ENCODE measurements at regions not wholly inside any gene's neighbourhood (a gene's known extent, or its start where the extent isn't known, plus 50 kb on each side); places are given as distances from the start of the nearest gene placed in this dataset.

- POLR2A ChIA-PET, result interaction anchor here (0.5 kb wide), 1 partner anchor 230 kb away, joined by 3 read pairs; no protein-coding TSS in a partner anchor
- no peaks in the 10 kb centered on the region for H3K4me1 ChIP-seq (ENCODE audit: insufficient read depth, low read length, poor library complexity, severe bottlenecking)
- no peaks in the 10 kb centered on the region for H3K9me3 ChIP-seq (ENCODE audit: low read length)
- no peak overlapping the region for H3K4me2 ChIP-seq (ENCODE audit: low read length)
- TF ChIP-seq, protein P1, sequence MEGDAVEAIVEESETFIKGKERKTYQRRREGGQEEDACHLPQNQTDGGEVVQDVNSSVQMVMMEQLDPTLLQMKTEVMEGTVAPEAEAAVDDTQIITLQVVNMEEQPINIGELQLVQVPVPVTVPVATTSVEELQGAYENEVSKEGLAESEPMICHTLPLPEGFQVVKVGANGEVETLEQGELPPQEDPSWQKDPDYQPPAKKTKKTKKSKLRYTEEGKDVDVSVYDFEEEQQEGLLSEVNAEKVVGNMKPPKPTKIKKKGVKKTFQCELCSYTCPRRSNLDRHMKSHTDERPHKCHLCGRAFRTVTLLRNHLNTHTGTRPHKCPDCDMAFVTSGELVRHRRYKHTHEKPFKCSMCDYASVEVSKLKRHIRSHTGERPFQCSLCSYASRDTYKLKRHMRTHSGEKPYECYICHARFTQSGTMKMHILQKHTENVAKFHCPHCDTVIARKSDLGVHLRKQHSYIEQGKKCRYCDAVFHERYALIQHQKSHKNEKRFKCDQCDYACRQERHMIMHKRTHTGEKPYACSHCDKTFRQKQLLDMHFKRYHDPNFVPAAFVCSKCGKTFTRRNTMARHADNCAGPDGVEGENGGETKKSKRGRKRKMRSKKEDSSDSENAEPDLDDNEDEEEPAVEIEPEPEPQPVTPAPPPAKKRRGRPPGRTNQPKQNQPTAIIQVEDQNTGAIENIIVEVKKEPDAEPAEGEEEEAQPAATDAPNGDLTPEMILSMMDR (conservative IDR thresholded peaks at IDR 0.05; ENCODE audit: low read length), result no peak
- TF ChIP-seq EZH2phosphoT487 (IDR thresholded peaks at IDR 0.05; ENCODE audit: borderline replicate concordance, low read depth, low read length), result no peak
- no peak overlapping the region for H2AFZ ChIP-seq (ENCODE audit: low read length)
- intact Hi-C loops (cut with micrococcal nuclease; ENCODE audit: unreplicated experiment), result no loop called here
- no peak overlapping the region for H3K4me3 ChIP-seq (ENCODE audit: low read depth, low read length, poor library complexity, severe bottlenecking)
- H3K36me3 ChIP-seq (ENCODE audit: insufficient read depth, low read length), result no peaks in the 10 kb centered on the region
- H3K27ac ChIP-seq (ENCODE audit: low read depth, low read length, poor library complexity, severe bottlenecking), result no peak overlapping the region
- no peaks in the 10 kb centered on the region for H4K20me1 ChIP-seq (ENCODE audit: insufficient read depth, low read length)
- no peaks in the 10 kb centered on the region for H3K79me2 ChIP-seq (ENCODE audit: insufficient read depth, low read depth, low read length)
- CTCF ChIA-PET (ENCODE audit: unreplicated experiment), result no interaction called here
- no TSS peak for BruUV-seq (replicated peaks)
- DNase-seq (ENCODE audit: low spot score), result no peak
- no peaks in the 10 kb centered on the region for H3K9me2 ChIP-seq (ENCODE audit: insufficient read depth, low read length)
Observed at GRCh38 chr16:5693426-5693825, 595.8 kb upstream of the EEF2KMT start.

GRCh38 chr16:5681966-5682365, 584.4 kb upstream of the EEF2KMT start:
- no peaks in the 10 kb centered on the region for H3K9me2 ChIP-seq (ENCODE audit: insufficient read depth, low read length)
- CTCF ChIA-PET (ENCODE audit: unreplicated experiment), result no interaction called here
- POLR2A ChIA-PET, result no interaction called here
- no TSS peak for BruUV-seq (replicated peaks)
- H2AFZ ChIP-seq (ENCODE audit: low read length), result no peak overlapping the region
- H3K79me2 ChIP-seq (ENCODE audit: insufficient read depth, low read depth, low read length), result no peaks in the 10 kb centered on the region
- TF ChIP-seq, protein P1 (conservative IDR thresholded peaks at IDR 0.05; ENCODE audit: low read length), result no peak
- TF ChIP-seq EZH2phosphoT487 (IDR thresholded peaks at IDR 0.05; ENCODE audit: borderline replicate concordance, low read depth, low read length), result no peak
- H4K20me1 ChIP-seq (ENCODE audit: insufficient read depth, low read length), result no peaks in the 10 kb centered on the region
- H3K36me3 ChIP-seq (ENCODE audit: insufficient read depth, low read length), result no peaks in the 10 kb centered on the region
- H3K4me3 ChIP-seq (ENCODE audit: low read depth, low read length, poor library complexity, severe bottlenecking), result no peak overlapping the region
- intact Hi-C loops (cut with micrococcal nuclease; ENCODE audit: unreplicated experiment), result no loop called here
- H3K27ac ChIP-seq (ENCODE audit: low read depth, low read length, poor library complexity, severe bottlenecking), result no peak overlapping the region
- DNase-seq (ENCODE audit: low spot score), result no peak
- H3K9me3 ChIP-seq (ENCODE audit: low read length), result no peaks in the 10 kb centered on the region
- no peak overlapping the region for H3K4me2 ChIP-seq (ENCODE audit: low read length)
- H3K4me1 ChIP-seq (ENCODE audit: insufficient read depth, low read length, poor library complexity, severe bottlenecking), result no peaks in the 10 kb centered on the region

DNA sequence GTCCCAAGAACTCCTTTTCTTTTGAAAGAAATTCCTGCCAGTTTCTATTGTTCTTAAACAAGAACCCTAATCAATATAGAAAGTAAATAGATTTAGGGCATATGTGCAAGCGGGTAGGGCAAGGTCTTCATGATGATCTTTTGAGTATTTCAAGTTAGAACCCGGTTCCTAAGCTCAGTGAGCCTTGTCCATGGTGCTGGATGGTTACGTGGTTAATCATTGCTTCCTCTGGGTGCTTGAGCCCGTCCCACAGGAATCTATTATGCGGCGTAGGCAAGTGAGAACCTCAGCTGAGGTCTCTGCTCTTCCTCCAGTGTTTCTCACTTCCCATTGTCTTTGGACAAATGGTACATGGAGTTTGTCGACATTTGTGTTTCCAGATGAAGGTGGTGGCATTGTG, 580.8 kb upstream of the EEF2KMT start:
- H2AFZ ChIP-seq (ENCODE audit: low read length), result no peak overlapping the region
- no peak overlapping the region for H3K4me2 ChIP-seq (ENCODE audit: low read length)
- TF ChIP-seq, protein P1 (conservative IDR thresholded peaks at IDR 0.05; ENCODE audit: low read length), result no peak
- no peak for TF ChIP-seq EZH2phosphoT487 (IDR thresholded peaks at IDR 0.05; ENCODE audit: borderline replicate concordance, low read depth, low read length)
- H3K4me1 ChIP-seq (ENCODE audit: insufficient read depth, low read length, poor library complexity, severe bottlenecking), result no peaks in the 10 kb centered on the region
- no peak overlapping the region for H3K27ac ChIP-seq (ENCODE audit: low read depth, low read length, poor library complexity, severe bottlenecking)
- ChIA-PET CTCF (ENCODE audit: unreplicated experiment) (no interaction called here), POLR2A (no interaction called here)
- BruUV-seq (replicated peaks), result no TSS peak
- H3K9me2 ChIP-seq (ENCODE audit: insufficient read depth, low read length), result no peaks in the 10 kb centered on the region
- intact Hi-C loops (cut with micrococcal nuclease; ENCODE audit: unreplicated experiment), result no loop called here
- no peaks in the 10 kb centered on the region for H3K79me2 ChIP-seq (ENCODE audit: insufficient read depth, low read depth, low read length)
- H3K4me3 ChIP-seq (ENCODE audit: low read depth, low read length, poor library complexity, severe bottlenecking), result no peak overlapping the region
- no peaks in the 10 kb centered on the region for H3K36me3 ChIP-seq (ENCODE audit: insufficient read depth, low read length)
- no peaks in the 10 kb centered on the region for H4K20me1 ChIP-seq (ENCODE audit: insufficient read depth, low read length)
- H3K9me3 ChIP-seq (ENCODE audit: low read length), result no peaks in the 10 kb centered on the region
- no peak for DNase-seq (ENCODE audit: low spot score)
